Testis (tissue), 2 donors: ENCODE measurements at regions not wholly inside any gene's neighbourhood (a gene's known extent, or its start where the extent isn't known, plus 50 kb on each side); places are given as distances from the start of the nearest gene placed in this dataset.

Experiments used
- DNase-seq: peaks from one replicate; pipeline ENCODE4 v3.0.0-alpha.2; 2019
- H3K27ac ChIP-seq, 2 donors: fragments of 200-600 bp; sonication (generic); one replicate each; pipeline ENCODE4 v1.5.1; 2019
- H3K27me3 ChIP-seq: fragments of 200-600 bp; sonication (generic); one replicate; pipeline ENCODE4 v1.5.1; 2019
- H3K36me3 ChIP-seq: fragments of 200-600 bp; sonication (generic); one replicate; pipeline ENCODE4 v1.5.1; 2017; ENCODE audit warnings: low read depth; ENCODE audit errors: missing control alignments
- H3K4me1 ChIP-seq: fragments of 200-600 bp; sonication (generic); one replicate; pipeline ENCODE4 v1.5.1; 2019
- H3K4me3 ChIP-seq, 2 donors: fragments of 200-600 bp; sonication (generic); one replicate each; pipeline ENCODE4 v1.5.1; 2017 to 2019
- H3K9me3 ChIP-seq: fragments of 200-600 bp; sonication (generic); one replicate; pipeline ENCODE4 v1.5.1; 2017
- CTCF ChIP-seq, 3 experiments: fragments of 450-650 bp in 2 of 3; fragments of 200-600 bp in 1 of 3; sonication (generic) in 1 of 3; IDR thresholded peaks; one replicate each; pipeline ENCODE4 v1.5.1; 2016 to 2019; ENCODE audit warnings: antibody characterized with exemption in 3 of 3, mild to moderate bottlenecking in 2 of 3, moderate library complexity in 1 of 3
- POLR2A ChIP-seq: fragments of 450-650 bp; IDR thresholded peaks from one replicate; pipeline ENCODE4 v1.6.1; 2017; ENCODE audit warnings: antibody characterized with exemption, mild to moderate bottlenecking, moderate library complexity
- WGBS, 2 donors: methylation state at CpG; one replicate each; pipeline ENCODE4 v1.1.5; 2018; 5-methylcytosine and 5-hydroxymethylcytosine counted together
- intact Hi-C: fragments of 100-400 bp; cut with DNase I; formaldehyde crosslinking; loops from one replicate; pipeline ENCODE4 v1.15.1; 2023; ENCODE audit warnings: low total_unique reads

GRCh38 chr13:97616385-97616784 is 182.4 kb downstream of the RAP2A start:
- no peak for DNase-seq
- intact Hi-C loops = no loop called here
- no peak for TF ChIP-seq POLR2A
- no peak for TF ChIP-seq CTCF (IDR thresholded peaks at IDR 0.05)

DNA sequence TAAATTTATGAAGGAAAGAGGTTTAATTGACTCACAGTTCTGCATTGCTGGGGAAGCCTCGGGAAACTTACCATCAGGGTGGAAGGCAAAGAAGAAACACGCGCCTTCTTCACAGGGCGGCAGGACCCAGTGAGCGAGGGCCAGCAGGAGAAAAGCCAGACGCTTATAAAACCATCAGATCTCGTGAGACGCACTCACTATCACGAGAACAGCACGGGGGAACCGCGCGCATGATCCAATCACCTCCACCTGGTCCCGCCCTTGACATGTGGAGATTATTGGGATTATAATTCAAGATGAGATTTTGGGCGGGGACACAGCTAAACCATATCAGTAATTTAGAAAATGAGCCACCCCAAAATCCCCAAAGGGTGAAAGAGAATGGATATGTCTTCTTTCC is 187.1 kb downstream of the RAP2A start:
- no peaks in the 10 kb centered on the region for H3K36me3 ChIP-seq
- 65 to 77% methylated on average over 15 of the region's 15 CpGs for WGBS, 2 donors
- no peaks in the 10 kb centered on the region for H3K27me3 ChIP-seq
- H3K4me3 ChIP-seq = peak overlapping the region; percentile 19 to 20
- H3K9me3 ChIP-seq = no peaks in the 10 kb centered on the region
- no peaks in the 10 kb centered on the region for H3K4me1 ChIP-seq
- no peak overlapping the region for H3K27ac ChIP-seq
- no peak for TF ChIP-seq CTCF (IDR thresholded peaks at IDR 0.05)
- TF ChIP-seq POLR2A = no peak
- DNase-seq = peak; percentile 52
- intact Hi-C loops = no loop called here

More at GRCh38 chr13:97616385-97616784, 182.4 kb downstream of the RAP2A start:
- Histone ChIP-seq H3K4me1 (no peaks in the 10 kb centered on the region), H3K9me3 (no peaks in the 10 kb centered on the region), H3K27ac (no peak overlapping the region), H3K36me3 (no peaks in the 10 kb centered on the region), H3K27me3 (no peaks in the 10 kb centered on the region), H3K4me3 (no peak overlapping the region)

- no peaks in the 10 kb centered on the region for H3K27me3 ChIP-seq
- no peaks in the 10 kb centered on the region for H3K36me3 ChIP-seq
- H3K27ac ChIP-seq = no peak overlapping the region
- TF ChIP-seq POLR2A (no peak), CTCF (IDR thresholded peaks at IDR 0.05) (no peak)
- no peak for DNase-seq
- no peaks in the 10 kb centered on the region for H3K9me3 ChIP-seq
- H3K4me1 ChIP-seq = no peaks in the 10 kb centered on the region
- WGBS, 2 donors = 45 to 50% methylated on average over 10 of the region's 10 CpGs
- H3K4me3 ChIP-seq = peak overlapping the region; percentile 19 to 20
- intact Hi-C loops = no loop called here
These were observed 187.7 kb downstream of the RAP2A start for GRCh38 chr13:97621631-97622030.

- no peaks in the 10 kb centered on the region for H3K27me3 ChIP-seq
- H3K9me3 ChIP-seq = no peaks in the 10 kb centered on the region
- H3K36me3 ChIP-seq = no peaks in the 10 kb centered on the region
- H3K27ac ChIP-seq = no peak overlapping the region
- no peaks in the 10 kb centered on the region for H3K4me1 ChIP-seq
- TF ChIP-seq CTCF (IDR thresholded peaks at IDR 0.05) (no peak), POLR2A (no peak)
- H3K4me3 ChIP-seq = no peak overlapping the region
- 22 to 26% methylated on average over 4 of the region's 4 CpGs for WGBS, 2 donors
- DNase-seq = peak; percentile 54
- intact Hi-C loops = no loop called here
These were observed 193.6 kb downstream of the RAP2A start for GRCh38 chr13:97627566-97627965.

DNA sequence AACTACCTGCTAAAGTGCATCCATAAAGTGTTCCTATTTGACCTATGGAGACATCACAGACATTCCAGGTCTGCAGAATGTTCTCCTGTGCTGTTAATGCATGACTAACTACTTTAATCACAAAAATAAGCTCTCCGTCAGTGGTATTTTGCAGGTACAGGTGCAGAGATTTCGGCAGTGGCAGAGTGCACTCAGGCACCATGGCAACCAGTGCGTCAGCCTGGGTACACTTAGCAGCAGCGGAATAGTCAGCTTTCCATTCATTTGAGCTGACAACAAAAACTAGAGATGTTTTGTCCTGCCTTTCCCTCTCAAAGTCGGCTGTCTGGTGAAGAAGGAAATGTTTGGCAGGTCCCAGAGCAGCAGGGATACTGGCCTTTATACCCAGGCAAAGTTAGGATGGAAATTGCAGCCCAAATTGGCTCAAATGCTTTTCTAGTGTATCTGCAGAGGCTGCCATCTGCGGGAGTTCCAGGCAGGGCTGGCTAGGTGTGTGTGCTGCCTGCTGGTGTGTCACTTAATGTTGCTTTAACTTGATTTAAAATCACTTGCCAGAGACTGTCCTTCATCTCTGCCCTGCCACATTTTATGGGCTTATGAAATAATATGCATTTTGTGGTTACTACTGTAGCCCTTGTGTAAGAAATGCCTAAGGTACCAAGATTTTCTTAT is 195.8 kb downstream of the RAP2A start:
- Histone ChIP-seq H3K27me3 (no peaks in the 10 kb centered on the region), H3K4me3 (no peak overlapping the region), H3K4me1 (no peaks in the 10 kb centered on the region), H3K36me3 (no peaks in the 10 kb centered on the region), H3K27ac (no peak overlapping the region), H3K9me3 (no peaks in the 10 kb centered on the region)
- TF ChIP-seq CTCF (IDR thresholded peaks at IDR 0.05) (no peak), POLR2A (no peak)
- intact Hi-C loops = no loop called here
- no peak for DNase-seq
- 83 to 95% methylated on average over 6 of the region's 6 CpGs for WGBS, 2 donors
